SU-DHL-6 (cell line): ENCODE measurements at regions not wholly inside any gene's neighbourhood (a gene's known extent, or its start where the extent isn't known, plus 50 kb on each side); places are given as distances from the start of the nearest gene placed in this dataset.

Experiments
- H2AFZ ChIP-seq: fragments of 200-600 bp; sonication (generic); 2 replicates; pipeline ENCODE4 v1.6.1; 2014; ENCODE audit warnings: low read depth, mild to moderate bottlenecking, moderate library complexity, mixed read lengths, antibody characterized with exemption, low read length; ENCODE audit not compliant: severe bottlenecking
- H3F3A ChIP-seq: fragments of 200-600 bp; shearing (Covaris generic); 2 replicates; pipeline ENCODE4 v1.6.0; 2016; ENCODE audit warnings: antibody characterized with exemption, mild to moderate bottlenecking; ENCODE audit not compliant: insufficient read depth
- H3K27ac ChIP-seq: fragments of 200-600 bp; sonication (generic); 2 replicates; pipeline ENCODE4 v1.5.1; 2016; ENCODE audit warnings: low read depth, mild to moderate bottlenecking, low read length, moderate library complexity, mixed read lengths
- H3K27me3 ChIP-seq: fragments of 200-600 bp; sonication (generic), shearing (Covaris generic); 2 replicates; pipeline ENCODE4 v1.6.0; 2014; ENCODE audit warnings: mild to moderate bottlenecking, low read length
- H3K36me3 ChIP-seq: fragments of 200-600 bp; sonication (generic); 2 replicates; pipeline ENCODE4 v1.6.1; 2014; ENCODE audit warnings: mild to moderate bottlenecking, low read length, mixed read lengths
- H3K4me2 ChIP-seq: fragments of 300-600, 200-600 bp; shearing (Covaris generic), sonication (generic); 2 replicates; pipeline ENCODE4 v1.6.0; 2014; ENCODE audit warnings: low read length, low read depth, mild to moderate bottlenecking; ENCODE audit not compliant: poor library complexity, severe bottlenecking
- H3K4me3 ChIP-seq: fragments of 200-600 bp; sonication (generic); 2 replicates; pipeline ENCODE4 v1.5.1; 2014; ENCODE audit warnings: antibody characterized with exemption, low read length, mild to moderate bottlenecking, mixed read lengths; ENCODE audit not compliant: insufficient read depth, poor library complexity, severe bottlenecking
- H3K79me2 ChIP-seq: fragments of 200-600 bp; sonication (generic); 2 replicates; pipeline ENCODE4 v1.6.1; 2014; ENCODE audit warnings: mild to moderate bottlenecking, low read length, moderate library complexity; ENCODE audit not compliant: insufficient read depth
- H3K9ac ChIP-seq: fragments of 200-600 bp; sonication (generic); 2 replicates; pipeline ENCODE4 v1.7.0; 2014; ENCODE audit warnings: mild to moderate bottlenecking, low read length
- H3K9me2 ChIP-seq: fragments of 200-600 bp; sonication (generic); replicated peaks from 2 replicates; pipeline ENCODE4 v1.6.1; 2014; ENCODE audit warnings: low read length; ENCODE audit not compliant: insufficient read depth
- H3K9me3 ChIP-seq: fragments of 200-600 bp; sonication (generic); 2 replicates; pipeline ENCODE4 v1.6.1; 2014; ENCODE audit warnings: low read length, mixed read lengths; ENCODE audit not compliant: insufficient read depth
- H4K20me1 ChIP-seq: fragments of 200-600 bp; sonication (generic); 2 replicates; pipeline ENCODE4 v1.6.1; 2014; ENCODE audit warnings: low read depth, mild to moderate bottlenecking, antibody characterized with exemption, low read length, moderate library complexity, mixed read lengths
- CTCF ChIP-seq: fragments of 200-600 bp; sonication (generic); IDR thresholded peaks from one replicate; pipeline ENCODE4 v1.5.1; 2017; ENCODE audit warnings: antibody characterized with exemption, mild to moderate bottlenecking, low read length, moderate library complexity; ENCODE audit not compliant: insufficient read depth, poor library complexity, severe bottlenecking
- EZH2phosphoT487 ChIP-seq: fragments of 200-600 bp; sonication (generic), shearing (Covaris generic); conservative IDR thresholded peaks from 2 replicates; pipeline ENCODE4 v1.6.1; 2018; ENCODE audit warnings: mild to moderate bottlenecking, antibody characterized with exemption, low read length, moderate library complexity, mixed read lengths

DNA sequence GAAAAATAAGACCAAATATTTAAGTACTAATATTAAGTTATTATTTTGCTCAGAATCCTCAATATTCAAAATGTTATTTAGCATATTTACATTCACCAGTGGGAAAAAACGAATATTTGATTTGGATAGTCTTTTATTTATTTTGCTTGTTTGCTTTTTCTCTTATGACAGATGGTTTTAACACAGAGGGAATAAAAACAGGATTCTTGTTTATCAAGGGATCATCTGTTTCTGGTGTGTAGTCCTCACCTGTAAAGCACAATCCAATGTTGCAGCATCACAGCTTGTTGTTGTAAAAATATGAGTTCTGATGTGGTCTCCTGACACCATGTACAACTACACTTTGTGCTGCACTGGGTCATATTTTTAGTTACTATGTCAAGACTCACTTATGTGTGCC is 103.9 kb downstream of the AVPR1A start:
- no peak overlapping the region for H3K4me2 ChIP-seq
- H3K4me3 ChIP-seq, result no peak overlapping the region
- H3K36me3 ChIP-seq, result no peaks in the 10 kb centered on the region
- no peaks in the 10 kb centered on the region for H3K9me3 ChIP-seq
- no peaks in the 10 kb centered on the region for H3K9me2 ChIP-seq
- H3K27me3 ChIP-seq, result no peaks in the 10 kb centered on the region
- no peak overlapping the region for H3K27ac ChIP-seq
- H4K20me1 ChIP-seq, result no peaks in the 10 kb centered on the region
- no peaks in the 10 kb centered on the region for H3K79me2 ChIP-seq
- TF ChIP-seq CTCF (no peak), EZH2phosphoT487 (no peak)
- H3F3A ChIP-seq, result no peaks in the 10 kb centered on the region
- no peak overlapping the region for H3K9ac ChIP-seq
- no peak overlapping the region for H2AFZ ChIP-seq

DNA sequence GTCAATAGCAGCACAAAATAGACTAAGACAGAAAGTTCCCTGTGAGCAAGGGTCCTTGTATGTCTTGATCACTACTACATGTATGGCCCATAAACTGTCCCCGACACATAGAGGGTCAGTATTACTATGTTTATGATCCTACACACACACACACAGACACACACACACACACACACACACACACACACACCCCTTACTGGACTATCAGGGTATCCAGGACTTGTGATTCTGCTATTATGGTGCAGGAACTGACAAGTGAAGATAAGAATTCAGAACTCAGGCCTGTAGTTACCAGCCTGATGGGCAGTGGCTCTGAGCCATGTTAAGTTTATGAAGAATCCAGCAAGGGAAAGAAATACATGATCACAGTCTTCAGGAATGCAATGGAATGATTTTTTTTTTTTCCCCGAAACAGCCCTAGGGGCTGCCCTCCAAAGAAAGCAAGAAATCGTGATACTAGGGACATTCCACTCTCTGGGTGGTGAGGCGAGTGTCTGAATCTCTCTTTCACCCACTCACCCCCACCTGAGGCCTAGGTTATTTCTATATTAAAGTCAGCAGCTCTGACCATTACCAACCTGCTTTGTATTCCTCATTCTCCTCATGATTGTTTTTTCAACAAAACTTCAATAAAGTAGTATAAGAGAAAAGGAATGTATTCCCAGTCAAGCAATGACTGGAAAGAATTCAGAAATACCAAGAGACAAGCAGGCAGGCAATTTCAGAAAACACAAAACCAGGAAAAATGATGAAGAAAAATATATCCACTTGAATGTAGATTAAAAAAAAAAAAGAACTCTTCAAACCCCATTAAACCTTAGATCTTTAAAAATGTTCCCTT is 105.8 kb downstream of the AVPR1A start:
- Histone ChIP-seq H3F3A (no peaks in the 10 kb centered on the region), H3K27ac (no peak overlapping the region), H3K9me2 (no peaks in the 10 kb centered on the region), H2AFZ (no peak overlapping the region), H3K9me3 (no peaks in the 10 kb centered on the region), H3K27me3 (no peaks in the 10 kb centered on the region), H3K4me3 (no peak overlapping the region), H3K79me2 (no peaks in the 10 kb centered on the region), H3K4me2 (no peak overlapping the region), H4K20me1 (no peaks in the 10 kb centered on the region), H3K36me3 (no peaks in the 10 kb centered on the region), H3K9ac (no peak overlapping the region)
- TF ChIP-seq EZH2phosphoT487 (no peak), CTCF (no peak)

DNA sequence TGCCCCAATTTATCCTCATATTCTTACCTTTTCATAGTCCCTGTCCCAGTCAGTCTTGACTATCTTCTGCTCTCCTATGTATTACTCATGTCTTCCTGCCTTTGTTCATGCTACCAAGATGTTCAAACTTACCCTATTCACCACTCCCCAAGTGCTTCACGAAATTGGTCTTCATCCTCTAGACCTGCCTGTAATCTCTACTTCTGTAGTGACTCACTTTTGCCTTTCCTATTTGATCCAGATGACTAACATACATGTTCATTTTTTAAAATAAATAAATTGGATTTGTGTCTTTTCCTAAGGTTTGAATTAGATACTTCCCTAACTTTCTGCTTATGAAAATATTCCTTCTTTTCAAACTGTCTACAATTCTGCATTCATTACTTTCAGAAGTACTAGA is 107.7 kb upstream of the PPM1H start:
- H3K9me2 ChIP-seq, result no peaks in the 10 kb centered on the region
- H3F3A ChIP-seq, result no peaks in the 10 kb centered on the region
- no peak overlapping the region for H2AFZ ChIP-seq
- no peak overlapping the region for H3K4me2 ChIP-seq
- H3K27ac ChIP-seq, result no peak overlapping the region
- H4K20me1 ChIP-seq, result no peaks in the 10 kb centered on the region
- no peak overlapping the region for H3K9ac ChIP-seq
- H3K36me3 ChIP-seq, result no peaks in the 10 kb centered on the region
- H3K27me3 ChIP-seq, result no peaks in the 10 kb centered on the region
- no peaks in the 10 kb centered on the region for H3K79me2 ChIP-seq
- no peaks in the 10 kb centered on the region for H3K9me3 ChIP-seq
- H3K4me3 ChIP-seq, result no peak overlapping the region
- no peak for TF ChIP-seq CTCF
- TF ChIP-seq EZH2phosphoT487, result no peak
